Hepatocyte (in vitro differentiated cells): ENCODE measurements at regions not wholly inside any gene's neighbourhood (a gene's known extent, or its start where the extent isn't known, plus 50 kb on each side); places are given as distances from the start of the nearest gene placed in this dataset.

Experiments used
- EZH2 ChIP-seq: fragments of 200-600 bp; sonication (generic); IDR thresholded peaks from 2 replicates; pipeline ENCODE4 v1.6.1; 2016; ENCODE audit warnings: antibody characterized with exemption, mild to moderate bottlenecking, borderline replicate concordance
- TF ChIP-seq, protein P1 (sequence below): fragments of 200-600 bp; sonication (generic); IDR thresholded peaks from 2 replicates; pipeline ENCODE4 v1.5.1; 2016; ENCODE audit warnings: antibody characterized with exemption, mild to moderate bottlenecking; ENCODE audit not compliant: poor library complexity

DNA sequence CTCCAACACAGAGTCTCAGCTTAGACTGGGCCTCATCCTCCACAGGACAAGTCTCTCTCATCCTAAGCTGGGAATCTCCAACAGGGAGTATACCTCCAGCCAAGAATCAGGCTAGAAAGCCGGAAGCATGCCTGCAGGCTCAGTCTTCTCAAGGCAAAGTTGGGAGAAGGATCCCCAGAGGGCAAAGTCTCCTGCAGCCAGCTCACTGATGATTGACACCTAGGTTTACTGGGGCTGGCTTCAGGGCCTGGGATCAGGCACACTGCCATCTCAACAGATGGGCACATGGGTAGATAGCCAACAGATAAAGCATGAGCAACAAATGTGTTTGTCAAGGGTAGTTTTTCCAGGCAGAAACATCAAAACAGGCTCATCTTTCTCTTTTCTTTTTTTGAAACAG lies 56.1 kb upstream of the TOX3 start:
- TF ChIP-seq, protein P1, sequence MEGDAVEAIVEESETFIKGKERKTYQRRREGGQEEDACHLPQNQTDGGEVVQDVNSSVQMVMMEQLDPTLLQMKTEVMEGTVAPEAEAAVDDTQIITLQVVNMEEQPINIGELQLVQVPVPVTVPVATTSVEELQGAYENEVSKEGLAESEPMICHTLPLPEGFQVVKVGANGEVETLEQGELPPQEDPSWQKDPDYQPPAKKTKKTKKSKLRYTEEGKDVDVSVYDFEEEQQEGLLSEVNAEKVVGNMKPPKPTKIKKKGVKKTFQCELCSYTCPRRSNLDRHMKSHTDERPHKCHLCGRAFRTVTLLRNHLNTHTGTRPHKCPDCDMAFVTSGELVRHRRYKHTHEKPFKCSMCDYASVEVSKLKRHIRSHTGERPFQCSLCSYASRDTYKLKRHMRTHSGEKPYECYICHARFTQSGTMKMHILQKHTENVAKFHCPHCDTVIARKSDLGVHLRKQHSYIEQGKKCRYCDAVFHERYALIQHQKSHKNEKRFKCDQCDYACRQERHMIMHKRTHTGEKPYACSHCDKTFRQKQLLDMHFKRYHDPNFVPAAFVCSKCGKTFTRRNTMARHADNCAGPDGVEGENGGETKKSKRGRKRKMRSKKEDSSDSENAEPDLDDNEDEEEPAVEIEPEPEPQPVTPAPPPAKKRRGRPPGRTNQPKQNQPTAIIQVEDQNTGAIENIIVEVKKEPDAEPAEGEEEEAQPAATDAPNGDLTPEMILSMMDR, result no peak
- TF ChIP-seq EZH2, result no peak
